CD4-positive, alpha-beta T cell treated with Interleukin-15 for 4 hours (primary cell): ENCODE measurements at regions not wholly inside any gene's neighbourhood (a gene's known extent, or its start where the extent isn't known, plus 50 kb on each side); places are given as distances from the start of the nearest gene placed in this dataset.

Experiments used
- DNase-seq: peaks from one replicate; pipeline ENCODE4 v3.0.0-alpha.2; 2020; ENCODE audit warnings: low spot score

DNA sequence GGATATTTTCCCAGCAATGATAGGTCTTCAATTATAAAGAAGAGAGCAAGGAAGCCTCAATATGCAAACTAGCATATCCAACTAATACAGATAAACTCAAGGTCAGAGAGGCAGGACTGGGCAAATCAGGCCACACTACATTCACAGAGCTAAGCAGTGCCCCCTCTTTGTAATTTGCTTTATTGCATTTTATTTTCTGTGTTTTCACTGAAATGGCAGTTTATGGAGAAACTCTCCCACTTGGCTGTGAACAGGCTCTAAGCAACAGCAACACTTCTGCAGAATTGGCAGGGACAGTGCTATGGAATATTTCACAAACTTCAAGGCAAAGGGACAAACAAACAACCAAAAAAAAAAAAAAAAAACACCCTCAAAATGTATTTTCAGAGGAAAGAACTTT lies 93.4 kb upstream of the SOD1 start:
- no peak for DNase-seq

DNA sequence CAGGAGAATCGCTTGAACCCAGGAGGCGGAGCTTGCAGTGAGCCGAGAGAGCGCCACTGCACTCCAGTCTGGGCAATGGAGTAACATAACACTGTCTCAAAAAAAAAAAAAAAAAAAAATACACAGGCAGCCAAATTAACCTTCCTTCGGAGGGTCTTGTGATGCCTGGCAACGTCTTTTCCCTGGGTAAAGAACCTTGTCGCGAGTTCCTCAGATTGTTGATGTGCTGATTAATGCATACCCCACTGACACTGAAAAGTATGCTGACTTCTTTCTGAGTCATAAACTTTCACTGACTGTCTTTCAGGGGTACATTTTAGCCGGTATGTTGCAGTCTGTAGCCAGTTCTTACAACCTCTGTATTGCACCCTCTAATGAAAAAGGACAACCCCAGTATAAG lies 95.1 kb upstream of the SOD1 start:
- no peak for DNase-seq

DNA sequence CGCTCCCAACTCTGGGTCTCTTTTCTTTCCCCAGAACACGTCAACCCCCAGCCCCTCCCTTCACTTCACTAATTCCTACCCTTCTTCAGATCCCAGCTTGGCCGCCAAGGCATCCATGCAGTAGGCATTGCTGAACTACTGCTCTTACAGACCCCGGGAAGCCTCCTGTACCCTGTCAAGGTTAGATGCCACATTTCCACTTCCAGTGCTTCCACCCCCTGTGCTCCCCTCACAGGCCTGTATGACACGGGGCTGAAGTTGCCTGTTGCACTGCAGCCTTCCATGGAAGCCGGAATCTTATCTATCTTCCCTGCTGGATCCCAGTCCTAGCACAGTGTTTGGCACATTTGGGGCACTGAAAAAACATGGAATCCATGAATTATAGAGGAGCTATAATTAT lies 99.0 kb upstream of the SOD1 start:
- no peak for DNase-seq

DNA sequence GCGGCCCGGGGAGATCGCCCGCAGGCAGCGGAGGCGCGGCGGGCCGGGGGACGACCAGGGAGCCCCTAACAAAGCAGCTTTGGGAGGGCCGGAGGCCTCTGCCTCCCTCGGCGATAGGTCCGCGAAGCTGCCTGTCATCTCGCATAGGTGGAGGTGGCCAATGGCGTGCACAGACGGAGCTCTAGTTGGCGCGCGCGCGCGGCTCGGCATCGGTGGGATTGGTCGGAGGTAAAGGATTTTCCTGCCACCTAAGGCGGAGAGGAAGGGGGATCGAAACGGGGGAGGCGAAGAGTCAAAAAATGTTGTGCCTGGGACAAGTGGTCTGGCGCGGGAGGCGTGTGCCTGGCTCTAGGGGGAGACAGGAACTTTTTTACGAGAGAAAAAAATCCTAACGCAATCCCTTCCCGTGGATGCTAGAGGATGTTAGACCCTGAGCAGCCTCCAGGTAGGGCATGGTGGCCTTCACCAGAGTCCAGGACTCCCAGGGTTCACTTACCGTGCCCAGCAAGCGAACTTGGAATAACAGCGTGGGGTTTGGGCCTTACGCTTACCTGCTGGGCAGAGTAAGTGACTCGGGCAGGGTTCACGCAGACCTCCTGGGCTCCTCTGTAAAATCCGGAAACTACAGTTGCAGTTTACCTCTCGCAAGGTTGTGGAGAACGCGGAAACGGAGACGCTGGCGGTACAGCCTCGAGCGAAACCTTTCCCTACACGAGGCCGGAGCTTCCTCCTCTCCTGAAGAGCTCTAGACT lies 99.9 kb upstream of the SOD1 start:
- peak; percentile 93 for DNase-seq

DNA sequence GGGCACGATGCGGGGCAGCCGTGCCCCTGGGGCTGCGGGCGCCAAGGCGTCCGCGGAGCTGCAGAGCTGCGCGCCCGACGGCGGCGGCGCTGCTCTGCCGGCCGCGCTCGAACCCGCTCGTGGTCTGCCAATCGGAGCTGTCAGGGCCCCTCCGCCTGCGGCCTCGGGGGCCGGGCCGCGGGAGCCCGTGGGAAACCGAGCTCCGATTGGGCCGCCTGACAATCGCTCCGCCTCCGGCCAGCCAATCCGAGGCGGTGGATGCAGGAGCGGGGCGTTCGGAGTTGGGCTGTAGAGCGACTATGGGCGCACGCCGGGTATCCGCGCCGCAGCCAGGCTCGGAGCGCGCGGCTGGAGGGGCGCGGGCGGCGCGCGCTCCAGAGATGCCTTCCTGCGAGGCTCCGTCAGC lies 100.5 kb upstream of the SOD1 start:
- DNase-seq, result peak; percentile 91

DNA sequence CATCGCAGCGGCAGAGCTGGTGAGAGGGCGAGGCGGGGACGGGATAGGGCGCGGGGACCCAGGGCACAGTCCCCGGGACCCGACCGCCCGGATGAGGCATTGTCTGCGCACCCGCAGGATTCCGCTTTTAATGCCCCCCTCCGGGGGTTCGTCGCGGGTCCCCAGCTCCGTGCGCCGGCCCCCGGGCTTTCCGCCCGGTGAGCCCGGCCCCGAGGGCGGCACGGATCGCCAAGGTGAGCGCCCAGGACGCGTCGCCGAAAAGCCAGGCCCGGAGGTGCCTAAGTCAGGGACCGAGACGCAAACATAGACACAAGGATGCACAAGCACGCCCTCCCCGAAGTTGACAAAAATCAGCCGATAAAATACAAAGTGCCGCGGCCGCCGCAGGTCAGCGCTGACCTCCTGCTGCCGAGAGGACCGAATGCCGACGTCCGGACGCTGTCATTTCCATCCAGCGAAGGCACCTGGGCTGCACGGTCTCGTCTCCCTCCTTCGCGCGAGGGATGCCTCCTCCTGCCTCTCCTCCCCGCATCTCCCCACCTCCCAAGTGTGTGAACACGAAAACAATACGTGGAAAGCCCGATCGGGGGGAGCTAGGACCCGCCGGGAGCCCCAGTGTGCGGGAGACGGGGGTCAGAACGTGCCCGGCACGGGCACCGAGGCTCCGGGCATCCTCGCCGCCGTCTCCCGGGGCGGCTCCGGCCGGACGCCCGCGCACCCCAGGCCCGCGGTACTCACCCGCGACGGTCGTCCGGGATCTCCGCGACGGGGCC lies 101.1 kb upstream of the SOD1 start:
- DNase-seq, result peak; percentile 17

DNA sequence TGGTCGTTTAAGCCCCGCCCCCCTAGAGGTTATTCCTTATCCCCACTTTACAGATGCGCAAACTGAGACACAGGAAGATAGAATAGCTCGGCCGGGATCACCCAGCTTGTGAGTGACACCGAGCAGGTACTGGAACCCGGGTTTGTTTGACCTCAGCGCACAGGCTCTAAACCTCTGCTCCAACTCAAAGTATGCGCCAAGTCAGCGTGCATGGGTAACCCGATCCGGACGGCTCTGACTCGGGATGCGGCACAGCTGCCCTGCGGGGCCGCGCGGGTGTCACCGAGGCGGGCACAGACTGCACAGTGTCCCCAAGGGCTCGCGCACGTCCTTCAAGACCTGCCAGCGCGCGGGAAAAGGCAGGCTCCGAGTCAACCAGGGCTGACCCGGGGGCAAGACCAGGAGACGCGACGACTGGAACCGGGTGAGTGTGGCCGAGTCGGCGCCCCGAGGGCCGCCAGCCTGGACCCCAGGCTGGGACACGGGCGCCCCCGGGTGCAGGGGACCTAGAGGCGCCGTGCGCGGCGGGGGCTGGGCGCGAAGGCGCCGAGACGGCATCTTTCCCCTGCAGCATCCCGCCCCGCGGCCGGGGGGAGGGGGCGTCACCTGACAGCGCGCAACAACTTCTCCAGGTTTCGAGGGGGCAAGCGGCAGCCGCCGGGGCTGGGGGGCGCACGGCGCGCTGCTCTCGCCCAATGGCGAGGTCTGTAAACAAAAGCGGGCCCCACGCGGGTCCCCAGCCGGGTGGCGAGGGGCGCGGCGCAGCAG lies 101.9 kb upstream of the SOD1 start:
- DNase-seq, result no peak

DNA sequence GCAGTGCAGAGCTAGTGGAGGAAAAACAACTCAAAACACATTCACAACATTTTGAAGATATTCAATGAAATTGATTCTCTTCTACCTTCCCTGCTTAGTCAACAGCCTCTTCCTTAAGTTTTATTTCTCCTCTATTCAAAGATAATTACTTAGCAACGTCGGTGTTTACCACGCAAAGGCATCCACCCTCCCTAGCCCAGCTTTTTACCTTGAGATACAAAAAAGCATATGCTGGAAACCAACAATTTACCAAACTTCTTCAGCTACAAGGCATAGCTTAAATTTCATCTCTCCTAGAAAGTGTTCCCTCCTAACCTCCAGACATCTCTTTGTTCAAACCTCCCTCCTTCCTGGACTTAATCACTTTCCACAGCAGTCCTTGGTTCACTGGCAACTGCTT lies 102.8 kb upstream of the SOD1 start:
- DNase-seq, result no peak

DNA sequence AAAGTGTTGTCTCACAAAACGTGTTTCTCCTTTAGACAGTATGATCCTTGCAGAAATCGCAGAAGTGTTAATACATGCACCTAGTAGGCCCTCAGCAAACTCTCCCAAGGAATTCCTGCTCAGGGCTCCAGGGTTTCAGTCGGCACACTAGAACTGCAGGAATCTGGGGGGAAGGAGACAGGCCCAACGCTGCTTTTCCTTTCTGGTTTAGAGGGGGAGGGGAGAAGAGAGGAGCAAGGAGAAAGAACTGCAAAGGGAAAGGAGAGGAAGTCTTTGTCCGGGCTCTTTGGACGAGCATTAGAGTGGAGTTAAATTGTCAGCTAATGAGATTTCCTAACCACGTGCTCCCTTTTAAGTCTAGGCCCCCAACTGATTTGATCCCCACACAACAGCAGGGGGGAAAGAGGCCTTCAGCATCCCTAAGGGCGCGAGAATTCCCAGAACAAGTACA lies 103.7 kb upstream of the SOD1 start:
- DNase-seq, result no peak

DNA sequence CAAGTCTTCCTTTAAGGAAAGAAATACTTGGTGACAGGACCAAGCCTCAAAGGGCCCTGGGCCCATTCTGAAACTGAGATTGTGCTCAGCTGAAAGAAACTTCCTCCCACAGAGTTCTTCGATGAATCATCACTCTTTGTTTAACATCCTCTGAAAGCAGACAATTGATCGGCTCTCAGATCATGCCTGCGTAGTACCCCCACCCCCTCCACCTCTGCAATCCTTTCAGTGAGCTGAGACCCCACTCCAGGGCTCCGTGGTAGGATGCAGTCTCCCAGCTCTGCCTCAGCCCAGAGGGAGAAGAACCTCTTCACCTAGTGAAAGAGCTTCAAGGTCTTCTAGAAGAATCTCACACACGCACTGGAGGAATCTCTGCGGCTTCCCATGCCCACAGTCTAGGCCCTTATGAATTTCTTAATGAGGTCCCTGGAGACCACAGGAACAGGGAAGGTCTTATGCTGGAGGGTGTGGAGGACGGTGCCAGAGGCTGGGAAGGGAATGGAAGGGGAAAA lies 104.9 kb upstream of the SOD1 start:
- peak; percentile 27 for DNase-seq

DNA sequence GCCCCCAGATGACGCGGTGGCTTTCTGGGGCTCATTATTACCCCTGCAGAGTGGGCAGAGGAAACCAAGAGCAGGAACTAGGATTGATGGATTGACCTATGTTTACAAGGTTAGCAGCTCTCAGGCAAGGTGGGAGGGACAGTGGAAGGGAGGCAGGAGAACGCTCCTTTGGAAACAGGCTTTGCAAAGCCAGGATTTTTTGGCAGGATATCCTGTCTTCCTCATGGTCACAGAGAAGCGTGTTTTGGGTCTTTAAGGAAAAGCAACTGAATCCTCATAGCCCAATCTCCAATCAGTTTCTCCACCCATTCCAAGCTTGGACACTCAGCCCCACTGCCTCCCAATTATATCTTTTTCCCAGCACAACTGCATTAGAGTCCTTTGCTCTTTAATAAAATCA lies 105.6 kb upstream of the SOD1 start:
- DNase-seq, result no peak

DNA sequence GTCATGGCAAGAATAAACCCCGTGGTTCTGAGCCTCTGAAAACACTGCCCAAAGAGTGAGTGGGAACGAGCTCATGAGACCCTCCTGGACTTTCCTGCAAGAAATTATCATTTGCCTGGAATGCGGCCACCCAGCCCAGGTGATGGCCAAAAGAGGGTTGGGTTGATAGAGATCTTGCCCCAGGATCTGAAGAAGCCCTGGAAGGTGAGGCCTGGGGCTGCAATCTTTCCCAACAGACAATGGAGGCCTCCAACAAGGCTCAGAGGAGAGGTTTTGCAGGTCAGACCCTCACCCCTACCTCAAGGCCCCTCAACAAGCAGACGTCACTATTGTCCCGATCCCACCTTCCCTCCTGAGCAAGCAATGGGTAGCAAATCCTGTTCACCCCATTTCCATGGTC lies 106.0 kb upstream of the SOD1 start:
- no peak for DNase-seq

DNA sequence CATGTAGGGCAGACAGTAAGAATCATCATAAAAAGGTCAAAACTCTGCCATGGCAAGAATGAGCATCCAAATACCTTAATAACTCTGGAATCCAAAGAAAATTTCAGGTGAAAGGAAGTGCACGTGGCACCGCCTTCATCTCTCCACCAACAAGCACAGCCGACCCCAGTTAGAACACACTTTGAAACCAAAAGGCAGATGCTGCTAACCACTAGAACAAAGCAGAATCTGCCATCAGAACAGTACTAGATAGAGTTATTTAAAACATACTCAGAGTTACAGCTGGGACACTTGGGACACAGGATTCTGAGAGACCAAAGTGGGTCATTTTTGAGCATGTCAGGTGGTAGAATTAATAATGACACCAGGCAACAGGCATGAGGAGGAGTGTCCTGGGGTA lies 106.7 kb upstream of the SOD1 start:
- DNase-seq, result no peak

DNA sequence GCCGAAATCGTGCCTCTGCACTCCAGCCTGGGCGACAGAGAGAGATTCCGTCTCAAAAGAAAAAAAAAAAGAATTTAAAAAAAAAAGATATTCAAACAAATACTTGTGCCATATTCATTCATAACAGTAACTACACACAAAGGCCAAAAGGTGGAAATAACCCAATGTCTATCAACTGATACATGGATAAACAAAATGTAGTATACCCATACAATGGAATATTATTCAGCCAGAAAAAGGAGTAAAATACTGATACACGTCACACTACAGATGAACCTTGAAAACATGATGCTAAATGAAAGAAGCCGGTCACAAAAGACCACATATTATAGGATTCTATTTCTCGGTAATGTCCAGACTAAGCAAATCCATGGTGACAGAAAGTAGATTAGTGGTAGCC lies 109.4 kb upstream of the SOD1 start:
- DNase-seq, result no peak

DNA sequence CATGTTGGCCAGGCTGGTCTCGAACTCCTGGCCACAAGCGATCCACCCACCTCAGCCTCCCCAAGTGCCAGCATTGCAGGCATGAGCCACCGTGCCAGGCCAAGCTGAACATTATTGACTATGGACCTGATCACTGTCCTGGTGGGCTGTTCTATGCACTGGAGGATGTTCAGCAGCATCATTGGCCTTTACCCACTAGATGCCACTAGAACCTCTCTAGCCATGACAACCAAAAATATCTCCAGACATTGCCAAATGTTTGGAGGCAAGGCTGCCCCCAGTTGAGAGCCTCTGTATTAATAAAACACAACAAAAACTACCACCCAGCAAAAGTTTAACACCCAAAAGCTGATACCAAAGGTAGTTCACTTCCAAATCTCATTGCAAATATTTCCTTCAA lies 110.8 kb upstream of the SOD1 start:
- no peak for DNase-seq

DNA sequence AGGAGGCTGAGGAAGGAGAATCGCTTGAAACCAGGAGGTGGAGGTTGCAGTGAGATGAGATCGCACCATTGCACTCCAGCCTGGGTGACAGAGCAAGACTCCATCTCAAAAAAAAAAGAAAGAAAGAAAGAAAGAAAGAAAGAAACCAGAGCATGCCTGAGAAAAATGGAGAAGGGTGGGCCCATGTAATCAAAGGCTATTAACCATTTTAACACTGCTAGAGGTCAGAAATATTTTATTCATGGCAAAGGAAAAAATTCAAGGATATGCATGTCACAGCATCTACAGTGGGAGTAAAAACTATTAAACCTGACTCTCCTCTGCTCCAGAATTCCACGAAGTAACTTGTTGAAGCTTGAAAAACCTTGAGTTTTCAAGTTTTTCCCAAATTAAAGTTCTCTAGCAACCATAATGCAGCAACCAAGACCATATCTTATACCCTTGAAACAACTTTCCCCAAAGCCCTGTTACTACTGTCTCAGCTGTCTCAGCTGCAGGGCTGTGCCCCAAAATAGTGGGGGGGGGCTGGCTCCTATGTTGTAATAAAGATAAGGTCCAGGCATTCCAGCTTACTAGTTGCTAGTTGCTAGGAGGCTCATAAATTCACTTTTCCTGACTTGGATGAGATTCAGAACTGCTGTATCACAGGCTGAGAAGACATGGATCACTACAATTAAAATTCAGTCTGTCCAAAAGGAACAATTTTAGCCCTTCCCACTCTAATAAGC lies 112.9 kb upstream of the SOD1 start:
- DNase-seq, result no peak

DNA sequence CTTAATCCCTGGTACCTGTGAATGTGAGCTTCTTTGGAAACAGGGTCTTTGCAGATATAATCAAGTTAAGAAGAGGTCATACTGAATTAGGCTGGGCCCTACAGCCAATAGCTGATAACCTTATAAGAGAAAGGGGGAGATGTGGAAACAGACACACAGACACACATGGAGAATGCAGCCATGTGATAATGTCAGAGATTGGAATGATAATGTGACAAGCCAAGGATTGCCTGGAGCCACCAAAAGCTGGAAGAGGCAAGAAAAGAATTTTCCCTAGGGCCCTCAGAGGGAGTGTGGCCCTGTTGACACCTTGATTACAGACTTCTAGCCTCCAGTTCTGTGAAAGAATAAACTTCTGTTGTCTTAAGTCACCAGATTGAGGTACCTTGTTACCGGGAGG lies 114.5 kb upstream of the SOD1 start:
- DNase-seq, result no peak

DNA sequence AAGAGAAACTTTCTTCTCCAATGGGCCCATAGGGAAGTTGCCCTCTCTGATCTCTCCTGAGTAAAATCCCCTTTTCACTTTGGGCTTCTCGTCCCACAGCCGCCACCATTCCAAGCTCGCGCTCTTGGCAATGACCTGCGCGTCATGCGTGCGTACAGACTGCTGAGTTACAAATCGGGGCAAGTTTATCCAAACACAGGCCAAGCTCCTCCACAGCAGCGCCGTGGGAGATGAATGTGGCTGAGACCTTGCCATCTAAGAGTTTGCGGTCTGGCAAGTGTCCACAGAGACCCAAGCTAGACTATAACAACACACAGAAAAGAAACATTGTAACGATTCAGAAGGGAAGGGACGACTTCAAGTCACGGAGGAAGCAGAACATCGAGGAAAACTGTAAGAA lies 116.3 kb upstream of the SOD1 start:
- DNase-seq, result no peak

DNA sequence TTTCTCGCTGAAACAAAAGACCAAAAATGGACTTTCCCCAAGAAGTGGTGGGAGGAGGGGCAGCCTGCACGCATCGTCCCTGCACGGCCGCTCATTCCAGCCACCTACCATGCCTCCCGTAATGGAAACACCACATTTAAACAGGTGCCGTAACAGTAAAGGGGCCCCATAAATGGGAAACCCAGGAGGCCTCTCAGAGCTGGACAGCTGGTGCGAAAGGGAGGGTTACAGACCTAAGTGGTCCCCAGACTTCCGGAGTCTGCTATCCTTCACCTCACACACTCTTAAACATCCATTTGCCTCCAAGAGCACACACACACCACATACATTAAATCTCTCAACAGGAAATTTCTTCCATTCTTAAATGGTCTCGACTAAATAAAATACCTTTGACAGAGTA lies 120.7 kb upstream of the SOD1 start:
- no peak for DNase-seq

DNA sequence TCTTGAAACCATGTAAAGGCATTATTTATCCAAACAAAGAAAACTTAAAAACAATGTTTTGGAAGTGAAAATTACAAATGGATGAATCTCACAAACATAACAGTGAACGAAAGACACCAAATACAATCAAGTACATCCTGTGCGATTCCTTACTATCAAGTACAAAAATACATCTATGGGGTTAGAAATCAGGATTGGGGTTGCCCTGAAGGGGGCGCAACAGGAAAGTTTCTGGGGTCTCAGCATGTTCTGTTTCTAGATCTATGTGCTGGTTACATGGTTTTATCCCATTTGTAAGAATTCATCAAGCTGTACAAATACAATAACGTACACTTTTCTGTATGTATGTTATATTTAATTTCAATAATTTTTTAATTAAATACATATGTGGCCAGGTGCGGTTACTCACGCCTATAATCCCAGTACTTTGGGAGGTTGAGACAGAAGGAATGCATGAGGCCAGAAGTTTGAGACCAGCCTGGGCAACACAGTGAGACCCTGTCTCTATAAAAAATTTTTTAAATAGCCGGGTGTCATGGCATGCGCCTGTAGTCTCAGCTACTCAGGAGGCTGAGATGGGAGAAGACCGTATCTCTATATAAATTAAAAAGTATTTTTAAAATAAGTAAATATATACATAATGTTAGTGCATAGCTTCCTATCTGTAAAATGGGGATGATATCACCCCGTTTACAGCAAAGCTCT lies 121.5 kb upstream of the SOD1 start:
- no peak for DNase-seq

DNA sequence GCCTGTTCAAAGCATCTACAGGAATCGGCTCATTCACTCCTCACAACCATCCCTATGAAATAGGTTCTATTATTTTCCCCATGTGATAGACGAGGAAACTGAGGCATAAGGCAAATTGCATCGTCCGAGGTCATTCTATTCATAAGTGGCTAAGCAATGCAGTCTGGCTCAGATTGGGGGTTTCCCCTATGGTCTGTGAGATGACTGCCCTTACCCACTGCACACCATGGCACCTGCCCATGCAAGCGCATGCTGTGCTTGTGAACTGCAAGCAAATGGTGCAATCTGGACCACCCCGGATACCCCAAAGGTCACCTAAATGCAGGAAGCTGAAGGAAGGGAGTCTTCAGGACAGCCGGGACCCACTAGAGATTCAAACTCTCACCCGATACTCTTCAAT lies 123.4 kb upstream of the SOD1 start:
- no peak for DNase-seq
